ENCODE measurements at regions not wholly inside any gene's neighbourhood (a gene's known extent, or its start where the extent isn't known, plus 50 kb on each side); places are given as distances from the start of the nearest gene placed in this dataset.

DNA sequence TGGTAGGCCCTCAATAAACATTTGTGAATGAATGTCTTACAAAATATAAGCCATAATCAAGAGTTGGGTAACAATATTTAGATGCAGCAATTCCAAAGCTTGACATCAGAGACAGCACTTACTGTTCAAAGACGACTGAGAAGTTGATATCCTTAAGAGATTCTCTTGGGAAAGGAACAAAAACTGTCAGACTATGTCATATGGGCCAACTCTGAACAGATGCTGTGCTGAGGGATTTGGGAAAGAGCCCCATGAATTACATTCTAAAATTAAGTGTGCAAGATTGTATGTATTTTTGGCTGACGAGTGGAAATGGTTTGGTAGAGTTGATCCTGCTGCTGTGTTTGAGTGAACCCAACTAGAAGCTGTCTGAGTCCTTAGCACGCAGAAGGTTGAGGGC is 250.7 kb upstream of the LINC00305 start:
- intact Hi-C loops (cut with DNase I; ENCODE audit: low total_unique reads), result no loop called here
- Histone ChIP-seq H3K36me3 (no peaks in the 10 kb centered on the region), H3K27ac (no peak overlapping the region), H3K9me3 (no peaks in the 10 kb centered on the region), H3K4me1 (no peaks in the 10 kb centered on the region), H3K4me3 (no peak overlapping the region), H3K27me3 (no peaks in the 10 kb centered on the region)
- TF ChIP-seq, protein P1, sequence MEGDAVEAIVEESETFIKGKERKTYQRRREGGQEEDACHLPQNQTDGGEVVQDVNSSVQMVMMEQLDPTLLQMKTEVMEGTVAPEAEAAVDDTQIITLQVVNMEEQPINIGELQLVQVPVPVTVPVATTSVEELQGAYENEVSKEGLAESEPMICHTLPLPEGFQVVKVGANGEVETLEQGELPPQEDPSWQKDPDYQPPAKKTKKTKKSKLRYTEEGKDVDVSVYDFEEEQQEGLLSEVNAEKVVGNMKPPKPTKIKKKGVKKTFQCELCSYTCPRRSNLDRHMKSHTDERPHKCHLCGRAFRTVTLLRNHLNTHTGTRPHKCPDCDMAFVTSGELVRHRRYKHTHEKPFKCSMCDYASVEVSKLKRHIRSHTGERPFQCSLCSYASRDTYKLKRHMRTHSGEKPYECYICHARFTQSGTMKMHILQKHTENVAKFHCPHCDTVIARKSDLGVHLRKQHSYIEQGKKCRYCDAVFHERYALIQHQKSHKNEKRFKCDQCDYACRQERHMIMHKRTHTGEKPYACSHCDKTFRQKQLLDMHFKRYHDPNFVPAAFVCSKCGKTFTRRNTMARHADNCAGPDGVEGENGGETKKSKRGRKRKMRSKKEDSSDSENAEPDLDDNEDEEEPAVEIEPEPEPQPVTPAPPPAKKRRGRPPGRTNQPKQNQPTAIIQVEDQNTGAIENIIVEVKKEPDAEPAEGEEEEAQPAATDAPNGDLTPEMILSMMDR (IDR thresholded peaks at IDR 0.05), result no peak
- TF ChIP-seq POLR2A (IDR thresholded peaks at IDR 0.05) (no peak), POLR2AphosphoS5 (IDR thresholded peaks at IDR 0.05) (no peak)
- no peak for DNase-seq (ENCODE audit: low spot score in 2 of 2)

DNA sequence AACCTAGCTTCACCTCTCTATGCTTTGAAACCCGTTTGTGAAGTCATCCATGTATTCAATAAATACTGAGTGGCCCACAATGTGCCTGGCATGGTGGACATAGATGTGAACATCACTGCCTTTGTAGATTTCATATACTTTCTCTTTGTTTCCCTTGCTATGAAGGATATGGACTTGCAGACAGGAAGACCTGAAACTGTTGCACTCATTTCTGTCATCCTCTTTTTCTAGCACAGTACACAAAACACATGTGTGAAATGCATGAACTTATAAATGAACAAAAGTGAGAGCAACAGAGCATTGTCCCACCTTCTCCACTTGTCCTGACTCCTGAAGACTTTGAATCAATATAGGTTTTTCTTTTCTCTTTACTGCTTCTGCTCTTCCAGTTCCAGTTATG is 249.4 kb upstream of the LINC00305 start:
- no peaks in the 10 kb centered on the region for H3K36me3 ChIP-seq
- no peaks in the 10 kb centered on the region for H3K9me3 ChIP-seq
- H3K4me3 ChIP-seq, result no peak overlapping the region
- no peaks in the 10 kb centered on the region for H3K27me3 ChIP-seq
- no peak for TF ChIP-seq POLR2A (IDR thresholded peaks at IDR 0.05)
- TF ChIP-seq, protein P1 (IDR thresholded peaks at IDR 0.05), result no peak
- TF ChIP-seq POLR2AphosphoS5 (IDR thresholded peaks at IDR 0.05), result no peak
- H3K4me1 ChIP-seq, result no peaks in the 10 kb centered on the region
- no peak overlapping the region for H3K27ac ChIP-seq
- no peak for DNase-seq (ENCODE audit: low spot score in 2 of 2)
- intact Hi-C loops (cut with DNase I; ENCODE audit: low total_unique reads), result no loop called here

DNA sequence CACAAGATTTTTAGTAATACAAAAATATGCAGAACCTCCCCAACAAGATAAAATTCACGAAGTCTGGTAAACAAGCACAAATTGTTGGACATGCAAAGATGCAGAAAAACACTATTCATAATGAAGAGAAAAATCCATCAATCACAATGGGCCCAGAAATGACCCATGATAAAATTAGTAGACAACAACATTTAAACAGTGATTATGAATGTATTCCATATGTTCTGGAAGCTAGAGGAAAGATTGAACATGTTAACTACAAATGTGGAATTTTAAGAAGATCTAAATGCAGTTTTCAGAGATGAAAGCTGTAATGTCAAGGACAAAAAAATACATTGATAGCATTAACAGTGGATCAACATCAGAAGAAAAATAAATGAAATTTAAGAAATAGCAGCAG is 243.3 kb upstream of the LINC00305 start:
- TF ChIP-seq POLR2AphosphoS5 (IDR thresholded peaks at IDR 0.05) (no peak), POLR2A (IDR thresholded peaks at IDR 0.05) (no peak)
- TF ChIP-seq, protein P1 (IDR thresholded peaks at IDR 0.05), result no peak
- intact Hi-C loops (cut with DNase I; ENCODE audit: low total_unique reads), result no loop called here
- no peak overlapping the region for H3K4me3 ChIP-seq
- no peaks in the 10 kb centered on the region for H3K36me3 ChIP-seq
- no peak for DNase-seq (ENCODE audit: low spot score in 2 of 2)
- no peaks in the 10 kb centered on the region for H3K4me1 ChIP-seq
- H3K9me3 ChIP-seq, result no peaks in the 10 kb centered on the region
- H3K27ac ChIP-seq, result no peak overlapping the region
- no peaks in the 10 kb centered on the region for H3K27me3 ChIP-seq

DNA sequence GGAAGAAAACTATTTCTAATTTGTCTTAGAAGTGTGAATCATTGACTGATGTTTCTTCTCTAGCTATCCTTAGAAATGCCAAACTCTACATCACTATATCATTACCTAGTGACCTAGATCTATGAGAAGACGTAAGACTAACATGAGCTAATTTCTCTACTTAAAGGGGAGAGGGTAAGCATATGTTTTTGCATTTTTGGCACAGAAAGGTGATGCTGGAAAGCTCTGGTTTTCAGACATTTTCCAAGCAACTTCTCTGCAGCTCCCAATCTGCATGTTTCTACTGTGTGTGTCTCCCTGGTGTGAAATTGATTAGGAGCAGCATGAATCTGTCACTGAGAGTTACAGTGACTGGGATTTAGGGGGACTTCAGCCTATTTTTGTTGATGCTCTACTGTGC is 235.2 kb upstream of the LINC00305 start:
- TF ChIP-seq, protein P1 (IDR thresholded peaks at IDR 0.05), result no peak
- no peak for TF ChIP-seq POLR2AphosphoS5 (IDR thresholded peaks at IDR 0.05)
- TF ChIP-seq POLR2A (IDR thresholded peaks at IDR 0.05), result no peak
- Histone ChIP-seq H3K9me3 (no peaks in the 10 kb centered on the region), H3K4me1 (no peaks in the 10 kb centered on the region), H3K4me3 (no peak overlapping the region), H3K27ac (no peak overlapping the region), H3K36me3 (no peaks in the 10 kb centered on the region), H3K27me3 (no peaks in the 10 kb centered on the region)
- intact Hi-C loops (cut with DNase I; ENCODE audit: low total_unique reads), result no loop called here
- DNase-seq (ENCODE audit: low spot score in 2 of 2), result no peak

DNA sequence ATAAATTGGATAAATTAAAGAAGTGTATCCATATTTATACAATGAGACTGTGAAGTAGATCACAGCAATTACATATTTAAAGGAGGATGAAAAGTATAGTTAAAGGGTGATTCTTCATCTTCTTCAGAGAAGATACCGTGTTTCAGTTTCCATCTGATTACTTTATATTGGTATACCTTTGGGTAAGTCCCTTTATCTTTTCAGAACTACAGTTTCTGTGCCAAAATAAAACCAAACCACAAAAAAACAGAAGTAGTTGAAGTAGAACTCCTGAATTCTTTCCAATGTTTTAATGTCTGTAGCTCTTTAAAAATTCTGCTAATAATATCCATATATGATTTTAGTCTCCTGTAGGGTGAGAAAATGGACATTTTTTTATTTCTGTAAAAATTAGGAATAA is 231.2 kb upstream of the LINC00305 start:
- Histone ChIP-seq H3K4me1 (no peaks in the 10 kb centered on the region), H3K27me3 (no peaks in the 10 kb centered on the region), H3K4me3 (no peak overlapping the region), H3K36me3 (no peaks in the 10 kb centered on the region), H3K27ac (no peak overlapping the region), H3K9me3 (peaks cover 0 to 13% of the 10 kb centered on the region in 2 donors)
- DNase-seq (ENCODE audit: low spot score in 2 of 2), result no peak
- TF ChIP-seq POLR2AphosphoS5 (IDR thresholded peaks at IDR 0.05), result no peak
- intact Hi-C loops (cut with DNase I; ENCODE audit: low total_unique reads), result no loop called here

DNA sequence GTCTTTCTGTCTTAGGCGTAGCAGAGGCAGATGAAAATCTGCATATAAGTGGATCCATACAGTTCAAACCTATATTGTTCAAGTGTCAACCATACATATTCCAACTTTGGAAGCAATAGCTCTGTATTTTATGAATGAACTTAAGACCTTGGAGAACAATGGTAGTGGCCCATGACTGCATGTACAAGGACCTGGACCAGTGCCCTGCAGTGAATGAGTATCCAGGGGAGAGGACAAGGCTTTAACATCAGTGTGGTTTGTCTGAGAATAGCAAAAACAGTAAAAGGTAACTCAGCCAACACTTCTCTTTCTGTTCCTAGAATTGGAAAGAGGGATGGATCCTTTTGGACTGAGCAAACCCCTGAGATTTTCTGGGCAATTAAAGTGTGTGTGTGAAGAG is 230.8 kb upstream of the LINC00305 start:
- Histone ChIP-seq H3K27ac (no peak overlapping the region), H3K4me1 (no peaks in the 10 kb centered on the region), H3K9me3 (peaks cover 0 to 17% of the 10 kb centered on the region in 2 donors), H3K4me3 (no peak overlapping the region), H3K27me3 (no peaks in the 10 kb centered on the region), H3K36me3 (no peaks in the 10 kb centered on the region)
- TF ChIP-seq POLR2A (IDR thresholded peaks at IDR 0.05), result no peak
- TF ChIP-seq, protein P1 (IDR thresholded peaks at IDR 0.05), result no peak
- intact Hi-C loops (cut with DNase I; ENCODE audit: low total_unique reads), result loop anchor here (10.0 kb wide), 1 partner anchor 1895 kb away; no protein-coding TSS in a partner anchor
- no peak for DNase-seq (ENCODE audit: low spot score in 2 of 2)
